Esophagus muscularis mucosa (tissue), 4 donors: ENCODE measurements at regions not wholly inside any gene's neighbourhood (a gene's known extent, or its start where the extent isn't known, plus 50 kb on each side); places are given as distances from the start of the nearest gene placed in this dataset.

Source experiments
- EP300 ChIP-seq: sonication (generic); formaldehyde crosslinking; IDR thresholded peaks from one replicate; pipeline ENCODE4 v1.6.1; 2017; ENCODE audit warnings: antibody characterized with exemption
- POLR2A ChIP-seq: fragments of 450-650 bp; IDR thresholded peaks from one replicate; pipeline ENCODE4 v1.6.1; 2017; ENCODE audit warnings: antibody characterized with exemption, moderate library complexity, mild to moderate bottlenecking, low read depth
- POLR2AphosphoS5 ChIP-seq, 2 donors: sonication (generic); formaldehyde crosslinking; IDR thresholded peaks; one replicate each; pipeline ENCODE4 v1.6.1; 2017; ENCODE audit warnings: antibody characterized with exemption in 2 of 2
- TF ChIP-seq, protein P1 (sequence below), 3 experiments: fragments of 200-600 bp in 2 of 3; fragments of 450-650 bp in 1 of 3; sonication (generic) in 2 of 3; IDR thresholded peaks; one replicate each; pipeline ENCODE4 v1.5.1; 2017 to 2019; ENCODE audit warnings: antibody characterized with exemption in 3 of 3, mild to moderate bottlenecking in 2 of 3, moderate library complexity in 1 of 3

DNA sequence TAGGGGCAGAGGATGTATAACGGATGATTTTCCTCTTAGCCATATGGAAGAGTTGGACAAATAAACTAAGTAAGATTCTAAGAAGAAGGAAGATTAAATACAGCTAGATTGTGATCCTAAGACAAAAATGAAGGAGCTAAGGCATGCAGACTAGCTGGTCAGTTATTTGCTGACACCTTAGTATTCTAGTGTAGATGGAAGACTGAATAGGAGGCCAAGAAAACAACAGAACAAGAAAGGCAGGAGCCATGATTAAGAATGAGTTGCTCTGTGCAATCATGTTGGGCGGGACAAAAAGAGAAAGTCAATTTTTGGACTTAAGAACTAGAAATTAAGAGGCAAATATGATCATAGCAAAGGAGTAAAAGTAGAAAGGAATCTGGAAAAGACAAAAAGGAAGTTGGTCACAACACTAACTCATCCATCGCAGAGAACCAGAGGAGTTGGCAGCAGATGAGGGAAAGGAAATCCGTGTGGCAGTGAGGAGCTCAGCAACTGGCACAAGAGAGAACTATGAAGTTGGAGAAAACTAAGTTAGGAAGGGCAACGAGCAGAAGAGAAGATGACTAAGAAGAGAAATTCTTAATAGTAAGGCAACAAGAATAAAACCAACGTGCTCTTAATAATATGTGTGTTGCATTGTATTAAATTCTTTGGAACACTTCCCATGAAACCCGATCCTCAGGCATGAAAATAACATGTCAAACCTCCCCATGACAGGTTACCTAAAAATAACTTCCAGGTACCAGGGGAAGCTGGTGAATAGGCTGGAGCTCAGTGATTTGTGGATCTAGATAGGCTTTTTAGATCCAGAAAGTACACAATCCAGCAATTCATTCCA lies 234.4 kb downstream of the LTN1 start:
- TF ChIP-seq, protein P1, sequence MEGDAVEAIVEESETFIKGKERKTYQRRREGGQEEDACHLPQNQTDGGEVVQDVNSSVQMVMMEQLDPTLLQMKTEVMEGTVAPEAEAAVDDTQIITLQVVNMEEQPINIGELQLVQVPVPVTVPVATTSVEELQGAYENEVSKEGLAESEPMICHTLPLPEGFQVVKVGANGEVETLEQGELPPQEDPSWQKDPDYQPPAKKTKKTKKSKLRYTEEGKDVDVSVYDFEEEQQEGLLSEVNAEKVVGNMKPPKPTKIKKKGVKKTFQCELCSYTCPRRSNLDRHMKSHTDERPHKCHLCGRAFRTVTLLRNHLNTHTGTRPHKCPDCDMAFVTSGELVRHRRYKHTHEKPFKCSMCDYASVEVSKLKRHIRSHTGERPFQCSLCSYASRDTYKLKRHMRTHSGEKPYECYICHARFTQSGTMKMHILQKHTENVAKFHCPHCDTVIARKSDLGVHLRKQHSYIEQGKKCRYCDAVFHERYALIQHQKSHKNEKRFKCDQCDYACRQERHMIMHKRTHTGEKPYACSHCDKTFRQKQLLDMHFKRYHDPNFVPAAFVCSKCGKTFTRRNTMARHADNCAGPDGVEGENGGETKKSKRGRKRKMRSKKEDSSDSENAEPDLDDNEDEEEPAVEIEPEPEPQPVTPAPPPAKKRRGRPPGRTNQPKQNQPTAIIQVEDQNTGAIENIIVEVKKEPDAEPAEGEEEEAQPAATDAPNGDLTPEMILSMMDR (IDR thresholded peaks at IDR 0.05), result no peak
- TF ChIP-seq POLR2A (no peak), POLR2AphosphoS5 (IDR thresholded peaks at IDR 0.05) (no peak), EP300 (no peak)
